OCI-LY3 (cell line): ENCODE measurements at regions not wholly inside any gene's neighbourhood (a gene's known extent, or its start where the extent isn't known, plus 50 kb on each side); places are given as distances from the start of the nearest gene placed in this dataset.

ENCODE experiments used
- EZH2phosphoT487 ChIP-seq: fragments of 200-600 bp; shearing (Covaris generic); IDR thresholded peaks from 2 replicates; pipeline ENCODE4 v1.6.1; 2018; ENCODE audit warnings: antibody characterized with exemption, mixed run types, low read depth
- TF ChIP-seq, protein P1 (sequence below): fragments of 200-600, 300-600 bp; sonication (generic); IDR thresholded peaks from 2 replicates; pipeline ENCODE4 v1.5.1; 2014; ENCODE audit warnings: antibody characterized with exemption, low read length, low read depth

DNA sequence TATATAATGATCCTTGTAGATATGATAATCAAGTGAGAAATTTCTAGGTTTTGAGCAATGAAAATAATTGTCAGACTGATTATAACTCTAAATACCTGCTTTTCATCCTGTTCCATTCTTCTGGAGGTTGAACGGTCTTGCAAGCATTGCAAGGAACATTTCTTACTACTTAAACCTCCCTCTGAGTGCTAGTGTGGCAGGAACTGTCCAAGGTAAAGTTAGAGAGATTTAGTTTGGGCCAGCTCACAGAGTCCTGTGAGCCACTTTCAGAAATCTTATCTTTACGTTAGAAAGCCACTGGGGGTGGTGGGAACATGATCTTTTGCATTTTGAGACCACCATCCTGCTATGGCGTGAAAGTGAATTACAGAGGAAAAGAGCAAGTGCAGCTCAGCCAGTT is 121.1 kb upstream of the NPHP3 start:
- TF ChIP-seq, protein P1, sequence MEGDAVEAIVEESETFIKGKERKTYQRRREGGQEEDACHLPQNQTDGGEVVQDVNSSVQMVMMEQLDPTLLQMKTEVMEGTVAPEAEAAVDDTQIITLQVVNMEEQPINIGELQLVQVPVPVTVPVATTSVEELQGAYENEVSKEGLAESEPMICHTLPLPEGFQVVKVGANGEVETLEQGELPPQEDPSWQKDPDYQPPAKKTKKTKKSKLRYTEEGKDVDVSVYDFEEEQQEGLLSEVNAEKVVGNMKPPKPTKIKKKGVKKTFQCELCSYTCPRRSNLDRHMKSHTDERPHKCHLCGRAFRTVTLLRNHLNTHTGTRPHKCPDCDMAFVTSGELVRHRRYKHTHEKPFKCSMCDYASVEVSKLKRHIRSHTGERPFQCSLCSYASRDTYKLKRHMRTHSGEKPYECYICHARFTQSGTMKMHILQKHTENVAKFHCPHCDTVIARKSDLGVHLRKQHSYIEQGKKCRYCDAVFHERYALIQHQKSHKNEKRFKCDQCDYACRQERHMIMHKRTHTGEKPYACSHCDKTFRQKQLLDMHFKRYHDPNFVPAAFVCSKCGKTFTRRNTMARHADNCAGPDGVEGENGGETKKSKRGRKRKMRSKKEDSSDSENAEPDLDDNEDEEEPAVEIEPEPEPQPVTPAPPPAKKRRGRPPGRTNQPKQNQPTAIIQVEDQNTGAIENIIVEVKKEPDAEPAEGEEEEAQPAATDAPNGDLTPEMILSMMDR, result no peak
- no peak for TF ChIP-seq EZH2phosphoT487
